Naive thymus-derived CD4-positive, alpha-beta T cell (primary cell): ENCODE measurements at regions not wholly inside any gene's neighbourhood (a gene's known extent, or its start where the extent isn't known, plus 50 kb on each side); places are given as distances from the start of the nearest gene placed in this dataset.
"Not testable (repeated sequence)": the region's sequence is repeated elsewhere in the genome, so short reads cannot be mapped to it uniquely, and the experiment has no call there.

Source experiments
- ATAC-seq: fragments of 150-1000 bp; cut with Tn5 transposase; 2 replicates; pipeline ENCODE4 v1.10.0; 2021; ENCODE audit warnings: mild to moderate bottlenecking, moderate library complexity
- CTCF ChIA-PET: fragments of 350-600 bp; sonication (Branson Sonifier 250); formaldehyde crosslinking; loops from one replicate; lab custom pipeline; 2021; ENCODE audit warnings: antibody characterized with exemption; lab: Charles Lee
- POLR2A ChIA-PET: fragments of 350-600 bp; sonication (Branson Sonifier 250); formaldehyde crosslinking; loops from one replicate; lab custom pipeline; 2021; ENCODE audit warnings: antibody characterized with exemption, inconsistent platforms; lab: Charles Lee
- DNase-seq, 9 donors: peaks; one replicate each; pipeline versions ENCODE4 v3.0.0 to v3.0.0-alpha.2; 2020 to 2022; ENCODE audit warnings: mixed read lengths in 1 of 9
- H3K27ac ChIP-seq: one replicate; pipeline ENCODE4 v1.7.0; 2013; ENCODE audit warnings: mild to moderate bottlenecking, low read depth, low read length, moderate library complexity
- H3K27me3 ChIP-seq, 2 donors: one replicate each; pipeline ENCODE4 v1.7.0; 2013; ENCODE audit warnings: low read length in 2 of 2, mild to moderate bottlenecking in 2 of 2, moderate library complexity in 2 of 2; ENCODE audit not compliant: control insufficient read depth in 2 of 2, insufficient read depth in 2 of 2
- H3K36me3 ChIP-seq, 3 experiments: 1 replicate in 2 of 3; 2 replicates in 1 of 3; pipeline ENCODE4 v1.7.0; 2013; ENCODE audit warnings: low read length in 3 of 3, mild to moderate bottlenecking in 3 of 3, moderate library complexity in 1 of 3; ENCODE audit not compliant: insufficient read depth in 3 of 3, control insufficient read depth in 2 of 3
- H3K4me1 ChIP-seq, 2 donors: one replicate each; pipeline ENCODE4 v1.7.0; 2013; ENCODE audit warnings: low read length in 2 of 2, mild to moderate bottlenecking in 2 of 2, moderate library complexity in 1 of 2; ENCODE audit not compliant: control insufficient read depth in 2 of 2, insufficient read depth in 2 of 2
- H3K4me3 ChIP-seq: 2 replicates; pipeline ENCODE4 v1.7.0; 2013; ENCODE audit warnings: mild to moderate bottlenecking, low read length
- H3K9me3 ChIP-seq, 3 experiments: 1 replicate in 2 of 3; 2 replicates in 1 of 3; pipeline ENCODE4 v1.7.0; 2013; ENCODE audit warnings: low read length in 3 of 3; ENCODE audit not compliant: control insufficient read depth in 2 of 3
- H3K27ac Mint-ChIP-seq, 9 donors: one replicate each; pipeline ENCODE4 v1.8.0; 2020 to 2022; ENCODE audit warnings: mixed read lengths in 9 of 9, mild to moderate bottlenecking in 8 of 9, moderate library complexity in 5 of 9, inconsistent platforms in 2 of 9
- H3K27me3 Mint-ChIP-seq, 5 donors: one replicate each; pipeline ENCODE4 v1.8.0; 2021 to 2022; ENCODE audit warnings: mixed read lengths in 5 of 5, mild to moderate bottlenecking in 1 of 5
- H3K36me3 Mint-ChIP-seq, 5 donors: one replicate each; pipeline ENCODE4 v1.8.0; 2020 to 2022; ENCODE audit warnings: mixed read lengths in 5 of 5, mild to moderate bottlenecking in 3 of 5, inconsistent platforms in 1 of 5
- H3K4me1 Mint-ChIP-seq, 7 donors: one replicate each; pipeline ENCODE4 v1.8.0; 2020 to 2022; ENCODE audit warnings: mixed read lengths in 7 of 7, mild to moderate bottlenecking in 3 of 7, inconsistent platforms in 1 of 7
- H3K4me3 Mint-ChIP-seq, 10 donors: one replicate each; pipeline ENCODE4 v1.8.0; 2020 to 2022; ENCODE audit warnings: mild to moderate bottlenecking in 10 of 10, mixed read lengths in 10 of 10, moderate library complexity in 6 of 10, inconsistent platforms in 2 of 10
- H3K9me3 Mint-ChIP-seq, 11 donors: one replicate each; pipeline ENCODE4 v1.8.0; 2020 to 2022; ENCODE audit warnings: mixed read lengths in 11 of 11, mild to moderate bottlenecking in 4 of 11, inconsistent platforms in 1 of 11, moderate library complexity in 1 of 11
- intact Hi-C, 2 donors: fragments of 100-400 bp; cut with micrococcal nuclease; formaldehyde crosslinking; loops; one replicate each; pipeline ENCODE4 v1.15.1; 2023

DNA sequence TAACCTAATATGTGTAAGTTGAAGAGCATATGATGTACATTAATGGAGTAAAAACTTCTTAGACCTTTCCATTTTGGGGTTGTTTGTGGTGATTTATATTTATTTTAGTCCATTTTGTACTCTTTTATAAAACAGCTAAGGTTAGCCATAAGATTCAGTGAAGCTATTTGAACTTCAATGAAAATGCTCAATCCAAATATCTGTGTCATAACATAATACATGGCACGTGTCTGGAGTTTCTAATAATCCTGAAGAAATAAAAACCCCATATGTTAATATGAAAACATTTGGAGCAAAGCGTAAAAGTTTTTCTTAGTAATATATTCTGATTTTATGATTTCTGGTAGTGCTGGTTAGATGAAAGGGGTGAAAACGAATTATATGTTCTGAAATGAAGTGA lies 1729.7 kb downstream of the PCDH9 start:
- Mint-ChIP-seq H3K27me3 (no peaks in the 10 kb centered on the region), H3K27ac (no peak overlapping the region), H3K9me3 (peaks cover 0 to 19% (median 7%) of the 10 kb centered on the region in 11 donors), H3K4me1 (no peaks in the 10 kb centered on the region), H3K36me3 (no peaks in the 10 kb centered on the region), H3K4me3 (no peak overlapping the region)
- no peak for ATAC-seq
- H3K4me3 ChIP-seq = no peak overlapping the region
- H3K4me1 ChIP-seq = no peaks in the 10 kb centered on the region
- intact Hi-C loops = no loop called here
- ChIA-PET POLR2A (no interaction called here), CTCF (no interaction called here)
- DNase-seq = no peak
- no peaks in the 10 kb centered on the region for H3K36me3 ChIP-seq
- H3K9me3 ChIP-seq = peaks cover 0 to under 1% (median 0%) of the 10 kb centered on the region in 3 experiments
- H3K27ac ChIP-seq = no peak overlapping the region
- no peaks in the 10 kb centered on the region for H3K27me3 ChIP-seq

DNA sequence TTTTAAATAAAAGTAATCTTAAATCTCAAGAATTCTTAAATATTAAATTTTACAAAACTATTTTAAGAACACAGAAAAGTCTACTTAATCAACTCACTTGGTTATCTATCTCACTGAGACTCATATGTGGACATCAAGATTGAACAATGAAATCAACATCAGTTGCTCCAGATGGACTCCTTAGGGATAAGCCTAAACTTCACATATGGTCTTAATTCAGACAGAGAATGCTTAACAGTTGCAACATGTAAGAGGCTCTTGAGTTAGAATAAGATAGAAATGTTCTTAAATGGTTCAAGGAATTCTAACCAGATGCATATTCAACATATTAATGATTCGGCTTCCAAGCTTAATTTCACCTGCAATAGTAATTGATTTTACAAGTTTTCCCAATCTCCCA lies 1730.9 kb downstream of the PCDH9 start:
- Mint-ChIP-seq H3K9me3 (peaks cover 0 to 19% (median 3%) of the 10 kb centered on the region in 11 donors), H3K4me3 (no peak overlapping the region), H3K27me3 (no peaks in the 10 kb centered on the region), H3K4me1 (no peaks in the 10 kb centered on the region), H3K36me3 (no peaks in the 10 kb centered on the region), H3K27ac (no peak overlapping the region)
- Histone ChIP-seq H3K36me3 (no peaks in the 10 kb centered on the region), H3K27ac (no peak overlapping the region), H3K27me3 (no peaks in the 10 kb centered on the region), H3K4me1 (no peaks in the 10 kb centered on the region), H3K9me3 (no peaks in the 10 kb centered on the region), H3K4me3 (no peak overlapping the region)
- intact Hi-C loops = no loop called here
- POLR2A ChIA-PET = no interaction called here
- ATAC-seq (no peak), DNase-seq (no peak)
- CTCF ChIA-PET = no interaction called here

GRCh38 chr13:65497265-65497664 lies 1732.9 kb downstream of the PCDH9 start:
- H3K9me3 ChIP-seq = no peaks in the 10 kb centered on the region
- no peak for ATAC-seq
- Mint-ChIP-seq H3K27me3 (no peaks in the 10 kb centered on the region), H3K4me3 (no peak overlapping the region), H3K36me3 (no peaks in the 10 kb centered on the region), H3K27ac (no peak overlapping the region), H3K4me1 (no peaks in the 10 kb centered on the region), H3K9me3 (peaks cover 0 to 14% (median 0%) of the 10 kb centered on the region in 11 donors)
- no peaks in the 10 kb centered on the region for H3K27me3 ChIP-seq
- no peaks in the 10 kb centered on the region for H3K4me1 ChIP-seq
- no peak overlapping the region for H3K4me3 ChIP-seq
- no peak overlapping the region for H3K27ac ChIP-seq
- POLR2A ChIA-PET = no interaction called here
- H3K36me3 ChIP-seq = no peaks in the 10 kb centered on the region
- intact Hi-C loops = no loop called here
- no peak for DNase-seq
- CTCF ChIA-PET = interaction anchor here (0.5 kb wide), 1 partner anchor 197 kb away, joined by 4 read pairs; no protein-coding TSS in a partner anchor

DNA sequence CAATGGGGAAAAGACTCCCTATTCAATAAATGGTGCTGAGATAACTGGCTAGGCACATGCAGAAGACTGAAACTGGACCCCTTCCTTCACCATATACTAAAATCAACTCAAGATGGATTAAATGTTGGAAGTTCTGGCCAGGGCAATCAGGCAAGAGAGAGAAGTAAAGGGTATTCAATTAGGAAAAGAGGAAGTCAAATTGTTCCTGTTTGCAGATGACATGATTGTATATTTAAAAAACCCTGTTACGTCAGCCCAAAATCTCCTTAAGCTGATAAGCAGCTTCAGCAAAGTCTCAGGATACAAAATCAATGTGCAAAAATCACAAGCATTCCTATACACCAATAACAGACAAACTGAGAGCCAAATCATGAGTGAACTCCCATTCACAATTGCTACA lies 1739.4 kb downstream of the PCDH9 start:
- H3K9me3 Mint-ChIP-seq = peaks cover 0 to 19% (median 8%) of the 10 kb centered on the region in 11 donors
- H3K4me1 Mint-ChIP-seq, H3K27me3 ChIP-seq, H3K27ac Mint-ChIP-seq, DNase-seq, H3K4me1 ChIP-seq, H3K36me3 ChIP-seq, H3K4me3 ChIP-seq, ATAC-seq, H3K27me3 Mint-ChIP-seq, H3K36me3 Mint-ChIP-seq, CTCF ChIA-PET, intact Hi-C loops, H3K4me3 Mint-ChIP-seq, H3K9me3 ChIP-seq, POLR2A ChIA-PET, H3K27ac ChIP-seq: not testable (repeated sequence)

- Mint-ChIP-seq H3K4me3 (no peak overlapping the region), H3K27ac (no peak overlapping the region), H3K4me1 (no peaks in the 10 kb centered on the region), H3K36me3 (no peaks in the 10 kb centered on the region), H3K27me3 (no peaks in the 10 kb centered on the region), H3K9me3 (peaks cover 0 to 22% (median 8%) of the 10 kb centered on the region in 11 donors)
- Histone ChIP-seq H3K9me3 (no peaks in the 10 kb centered on the region), H3K4me1 (no peaks in the 10 kb centered on the region), H3K27me3 (no peaks in the 10 kb centered on the region), H3K36me3 (no peaks in the 10 kb centered on the region), H3K4me3 (no peak overlapping the region), H3K27ac (no peak overlapping the region)
- ATAC-seq (no peak), DNase-seq (no peak)
- intact Hi-C loops = no loop called here
- POLR2A ChIA-PET = no interaction called here
- CTCF ChIA-PET = no interaction called here
These were observed 1741.5 kb downstream of the PCDH9 start for GRCh38 chr13:65488606-65489005.

GRCh38 chr13:65479692-65480091 lies 1750.4 kb downstream of the PCDH9 start:
- Mint-ChIP-seq H3K4me1 (no peaks in the 10 kb centered on the region), H3K27ac (no peak overlapping the region), H3K4me3 (no peak overlapping the region), H3K36me3 (no peaks in the 10 kb centered on the region), H3K9me3 (peaks cover 0 to 19% (median 0%) of the 10 kb centered on the region in 11 donors), H3K27me3 (no peaks in the 10 kb centered on the region)
- POLR2A ChIA-PET = no interaction called here
- DNase-seq (no peak), ATAC-seq (no peak)
- no peaks in the 10 kb centered on the region for H3K4me1 ChIP-seq
- no peak overlapping the region for H3K27ac ChIP-seq
- intact Hi-C loops = no loop called here
- no peaks in the 10 kb centered on the region for H3K27me3 ChIP-seq
- H3K36me3 ChIP-seq = no peaks in the 10 kb centered on the region
- H3K9me3 ChIP-seq = no peaks in the 10 kb centered on the region
- no peak overlapping the region for H3K4me3 ChIP-seq
- CTCF ChIA-PET = no interaction called here

- H3K36me3 Mint-ChIP-seq = no peaks in the 10 kb centered on the region
- Histone ChIP-seq H3K27ac (no peak overlapping the region), H3K9me3 (no peaks in the 10 kb centered on the region), H3K4me3 (no peak overlapping the region), H3K4me1 (no peaks in the 10 kb centered on the region), H3K27me3 (no peaks in the 10 kb centered on the region), H3K36me3 (no peaks in the 10 kb centered on the region)
- ChIA-PET CTCF (interaction anchor here (0.6 kb wide), 1 partner anchor 23 kb away, joined by 3 read pairs; no protein-coding TSS in a partner anchor), POLR2A (no interaction called here)
- intact Hi-C loops = no loop called here
- H3K4me3 Mint-ChIP-seq = no peak overlapping the region
- ATAC-seq (no peak), DNase-seq (no peak)
- H3K4me1 Mint-ChIP-seq = no peaks in the 10 kb centered on the region
- no peak overlapping the region for H3K27ac Mint-ChIP-seq
- H3K27me3 Mint-ChIP-seq = no peaks in the 10 kb centered on the region
- peaks cover 0 to 20% (median 3%) of the 10 kb centered on the region in 11 donors for H3K9me3 Mint-ChIP-seq
These were observed 1756.9 kb downstream of the PCDH9 start for GRCh38 chr13:65473196-65473595.
